H1 (cell line): ENCODE measurements at regions not wholly inside any gene's neighbourhood (a gene's known extent, or its start where the extent isn't known, plus 50 kb on each side); places are given as distances from the start of the nearest gene placed in this dataset.

ENCODE experiments used
- CTCF ChIA-PET: fragments of 300-600 bp; sonication (Branson Sonifier 250); formaldehyde crosslinking; loops from one replicate; lab custom pipeline; 2021; ENCODE audit not compliant: partially characterized antibody; lab: Charles Lee
- POLR2A ChIA-PET: fragments of 300-600 bp; sonication (Branson Sonifier 250); formaldehyde crosslinking; loops from one replicate; lab custom pipeline; 2021; ENCODE audit warnings: inconsistent platforms; ENCODE audit not compliant: partially characterized antibody; lab: Charles Lee
- DNase-seq, 2 experiments: peaks; one replicate each; pipeline versions ENCODE4 v3.0.0 to v3.0.0-alpha.2; 2010 to 2022; ENCODE audit warnings: low spot score in 2 of 2, low read depth in 1 of 2, mixed read lengths in 1 of 2
- FAIRE-seq: peaks from 2 replicates; lab custom pipeline; 2011; peaks lifted over from hg19 to GRCh38; lab: Jason Lieb, UNC
- H2AFZ ChIP-seq: 2 replicates; pipeline ENCODE4 v1.8.1; 2012; ENCODE audit warnings: low read length, inconsistent platforms
- H2AK5ac ChIP-seq: 2 replicates; pipeline ENCODE4 v1.6.1; 2013; ENCODE audit warnings: low read depth, low read length
- H2BK120ac ChIP-seq: replicated peaks from 2 replicates; pipeline ENCODE3; 2013; ENCODE audit warnings: low read depth, low read length, inconsistent platforms
- H2BK12ac ChIP-seq: 2 replicates; pipeline ENCODE4 v1.6.1; 2013; ENCODE audit warnings: low read depth, low read length
- H2BK15ac ChIP-seq: 2 replicates; pipeline ENCODE4 v1.6.1; 2013; ENCODE audit warnings: low read length
- H2BK20ac ChIP-seq: 2 replicates; pipeline ENCODE4 v1.6.1; 2013; ENCODE audit warnings: low read length
- H2BK5ac ChIP-seq: 2 replicates; pipeline ENCODE4 v1.6.1; 2013; ENCODE audit warnings: low read depth, low read length
- H3K14ac ChIP-seq: 2 replicates; pipeline ENCODE4 v1.6.1; 2013; ENCODE audit warnings: inconsistent platforms; ENCODE audit not compliant: insufficient read length
- H3K18ac ChIP-seq: 2 replicates; pipeline ENCODE4 v1.6.1; 2013; ENCODE audit warnings: low read length; ENCODE audit errors: extremely low read depth
- H3K23ac ChIP-seq: 2 replicates; pipeline ENCODE4 v1.6.1; 2013; ENCODE audit warnings: inconsistent platforms; ENCODE audit not compliant: insufficient read length
- H3K23me2 ChIP-seq: 2 replicates; pipeline ENCODE4 v1.6.1; 2013; ENCODE audit warnings: low read depth, low read length
- H3K27ac ChIP-seq: 2 replicates; pipeline ENCODE4 v1.6.1; 2011; ENCODE audit warnings: low read depth, low read length, inconsistent platforms
- H3K27me3 ChIP-seq, 4 experiments: replicated peaks in 1 of 4; 1 replicate in 1 of 4; 2 replicates in 3 of 4; pipeline versions ENCODE4 v1.6.1 to v1.8.1; 2011 to 2013; ENCODE audit warnings: low read length in 3 of 4, mild to moderate bottlenecking in 3 of 4, inconsistent platforms in 2 of 4, mixed read lengths in 2 of 4, moderate library complexity in 1 of 4; ENCODE audit not compliant: control insufficient read depth in 3 of 4, insufficient read depth in 3 of 4; ENCODE audit errors: extremely low read depth in 1 of 4
- H3K36me3 ChIP-seq, 4 experiments: 2 replicates each; pipeline versions ENCODE4 v1.6.1 to v1.8.1; 2011 to 2013; ENCODE audit warnings: mild to moderate bottlenecking in 4 of 4, low read length in 3 of 4, moderate library complexity in 2 of 4, control low read depth in 1 of 4, inconsistent platforms in 1 of 4; ENCODE audit not compliant: insufficient read depth in 4 of 4, control insufficient read depth in 2 of 4
- H3K4ac ChIP-seq: replicated peaks from 2 replicates; pipeline ENCODE3; 2013; ENCODE audit warnings: low read length, low read depth, mixed read lengths, inconsistent platforms; ENCODE audit not compliant: insufficient read length
- H3K4me1 ChIP-seq, 4 experiments: replicated peaks in 1 of 4; 1 replicate in 1 of 4; 2 replicates in 3 of 4; pipeline versions ENCODE4 v1.6.1 to v1.8.1; 2011 to 2013; ENCODE audit warnings: low read length in 3 of 4, inconsistent platforms in 2 of 4, mixed read lengths in 1 of 4; ENCODE audit not compliant: insufficient read depth in 4 of 4, control insufficient read depth in 3 of 4
- H3K4me2 ChIP-seq, 2 experiments: 2 replicates each; pipeline versions ENCODE4 v1.6.1 to v1.8.1; 2011 to 2013; ENCODE audit warnings: low read depth in 2 of 2, low read length in 2 of 2, control low read depth in 1 of 2, inconsistent platforms in 1 of 2, mild to moderate bottlenecking in 1 of 2; ENCODE audit not compliant: insufficient read depth in 1 of 2
- H3K4me3 ChIP-seq, 4 experiments: fragments of 200-600, 300-600 bp in 1 of 4; sonication (generic), shearing (Covaris generic), sonication (Bioruptor Twin) in 1 of 4; 2 replicates each; pipeline versions ENCODE4 v1.5.1 to v1.8.1; 2011 to 2016; ENCODE audit warnings: low read length in 4 of 4, low read depth in 3 of 4, control low read depth in 2 of 4, inconsistent platforms in 2 of 4, mild to moderate bottlenecking in 2 of 4, mixed read lengths in 1 of 4, moderate library complexity in 1 of 4; ENCODE audit not compliant: insufficient read depth in 2 of 4; ENCODE audit errors: extremely low read depth in 1 of 4
- H3K56ac ChIP-seq: replicated peaks from 2 replicates; pipeline ENCODE3; 2013; ENCODE audit warnings: low read depth, mild to moderate bottlenecking, mixed read lengths, low read length, inconsistent platforms; ENCODE audit not compliant: insufficient read length
- H3K79me1 ChIP-seq: 2 replicates; pipeline ENCODE4 v1.6.1; 2013; ENCODE audit warnings: low read depth, low read length, control low read depth
- H3K79me2 ChIP-seq, 2 experiments: 2 replicates each; pipeline versions ENCODE4 v1.6.1 to v1.8.1; 2012 to 2013; ENCODE audit warnings: low read length in 2 of 2, mild to moderate bottlenecking in 2 of 2, inconsistent platforms in 1 of 2; ENCODE audit not compliant: insufficient read depth in 2 of 2, control insufficient read depth in 1 of 2
- H3K9ac ChIP-seq, 4 experiments: replicated peaks in 1 of 4; 1 replicate in 1 of 4; 2 replicates in 3 of 4; pipeline versions ENCODE4 v1.6.1 to v1.8.1; 2011 to 2013; ENCODE audit warnings: low read depth in 3 of 4, low read length in 3 of 4, control low read depth in 2 of 4, mild to moderate bottlenecking in 2 of 4, moderate library complexity in 2 of 4, inconsistent platforms in 1 of 4; ENCODE audit errors: extremely low read depth in 1 of 4
- H3K9me3 ChIP-seq, 2 experiments: 2 replicates each; pipeline versions ENCODE4 v1.6.1 to v1.8.1; 2012 to 2013; ENCODE audit warnings: mild to moderate bottlenecking in 2 of 2, moderate library complexity in 2 of 2, control low read depth in 1 of 2, inconsistent platforms in 1 of 2, low read depth in 1 of 2, low read length in 1 of 2, mixed read lengths in 1 of 2; ENCODE audit not compliant: insufficient read depth in 2 of 2
- H4K20me1 ChIP-seq, 2 experiments: replicated peaks in 1 of 2; 2 replicates each; pipeline versions ENCODE3 to v1.8.1; 2011 to 2013; ENCODE audit warnings: inconsistent platforms in 2 of 2, low read length in 2 of 2, mild to moderate bottlenecking in 1 of 2; ENCODE audit not compliant: insufficient read depth in 2 of 2, control insufficient read depth in 1 of 2
- H4K5ac ChIP-seq: 2 replicates; pipeline ENCODE4 v1.6.1; 2013; ENCODE audit warnings: low read length, low read depth, mixed read lengths, inconsistent platforms; ENCODE audit not compliant: insufficient read length
- H4K8ac ChIP-seq: 2 replicates; pipeline ENCODE4 v1.8.0; 2013; ENCODE audit warnings: mild to moderate bottlenecking, moderate library complexity, low read length, inconsistent platforms; ENCODE audit not compliant: insufficient read depth; ENCODE audit errors: extremely low read depth
- H4K91ac ChIP-seq: replicated peaks from 2 replicates; pipeline ENCODE3; 2013; ENCODE audit warnings: low read length, mixed read lengths, inconsistent platforms; ENCODE audit not compliant: insufficient read length
- ATF2 ChIP-seq: IDR thresholded peaks from 2 replicates; pipeline ENCODE4 v1.6.1; 2012; ENCODE audit warnings: low read length, inconsistent platforms
- BCL11A ChIP-seq, 2 experiments: IDR thresholded peaks; one replicate each; pipeline ENCODE4 v1.6.1; 2011; ENCODE audit warnings: low read depth in 2 of 2, low read length in 2 of 2, mild to moderate bottlenecking in 2 of 2
- CBX8 ChIP-seq: fragments of 300-800, 300-1000 bp; sonication (generic); IDR thresholded peaks from 2 replicates; pipeline ENCODE4 v1.7.1; 2016; ENCODE audit warnings: low read depth, low read length, borderline replicate concordance
- HDAC2 ChIP-seq, 2 experiments: fragments of 300-600 bp in 1 of 2; sonication (generic) in 1 of 2; IDR thresholded peaks; 2 replicates each; pipeline ENCODE4 v1.6.1; 2011 to 2012; ENCODE audit warnings: low read depth in 2 of 2, low read length in 2 of 2, mild to moderate bottlenecking in 2 of 2, moderate library complexity in 2 of 2, borderline replicate concordance in 1 of 2, inconsistent platforms in 1 of 2
- HDAC6 ChIP-seq: IDR thresholded peaks from one replicate; pipeline ENCODE4 v1.7.1; 2012; ENCODE audit warnings: low read depth, mild to moderate bottlenecking, inconsistent platforms, low read length, moderate library complexity
- JUN ChIP-seq: IDR thresholded peaks from 2 replicates; pipeline ENCODE4 v1.6.1; 2011; ENCODE audit warnings: low read depth, mild to moderate bottlenecking, improper control_type of control experiment, low read length
- NRF1 ChIP-seq: IDR thresholded peaks from 2 replicates; pipeline ENCODE4 v1.6.1; 2011; ENCODE audit warnings: mild to moderate bottlenecking, low read depth, low read length, improper control_type of control experiment
- POLR2A ChIP-seq, 2 experiments: IDR thresholded peaks; 1 replicate in 1 of 2; 2 replicates in 1 of 2; pipeline ENCODE4 v1.6.1; 2011; ENCODE audit warnings: low read depth in 2 of 2, low read length in 2 of 2, mild to moderate bottlenecking in 2 of 2; ENCODE audit errors: control extremely low read depth in 1 of 2
- SAP30 ChIP-seq: fragments of 300-600 bp; sonication (generic); IDR thresholded peaks from 2 replicates; pipeline ENCODE4 v1.7.1; 2012; ENCODE audit warnings: low read length, moderate library complexity, mild to moderate bottlenecking, inconsistent platforms; ENCODE audit not compliant: insufficient read depth, insufficient replicate concordance
- SP4 ChIP-seq: IDR thresholded peaks from 2 replicates; pipeline ENCODE4 v1.6.1; 2012; ENCODE audit warnings: low read length, inconsistent platforms
- TCF12 ChIP-seq: IDR thresholded peaks from 2 replicates; pipeline ENCODE4 v1.6.1; 2011; ENCODE audit warnings: low read depth, mild to moderate bottlenecking, low read length
- TEAD4 ChIP-seq: IDR thresholded peaks from 2 replicates; pipeline ENCODE4 v1.6.1; 2012; ENCODE audit warnings: low read depth, low read length, inconsistent platforms, mixed read lengths
- WGBS, 2 experiments: shearing (Covaris generic) in 1 of 2; methylation state at CpG; one replicate each; pipeline versions ENCODE4 v1.1.6 to v1.1.7; 2013 to 2015; ENCODE audit warnings: low lambda C conversion rate in 2 of 2, mixed read lengths in 2 of 2, inconsistent platforms in 1 of 2, low coverage in 1 of 2, missing lambda C conversion rate in 1 of 2; ENCODE audit not compliant: insufficient replicate concordance in 2 of 2, insufficient coverage in 1 of 2, insufficient read length in 1 of 2; ENCODE audit errors: extremely low coverage in 1 of 2, missing lambda C conversion rate in 1 of 2; 5-methylcytosine and 5-hydroxymethylcytosine counted together
- TF ChIP-seq, protein P1 (sequence below): IDR thresholded peaks from 2 replicates; pipeline ENCODE4 v1.6.1; 2012; ENCODE audit warnings: inconsistent platforms

- Histone ChIP-seq H4K91ac (no peak overlapping the region), H3K9ac (no peak overlapping the region), H3K4ac (no peak overlapping the region), H3K4me2 (no peak overlapping the region), H4K20me1 (no peaks in the 10 kb centered on the region), H3K4me1 (no peaks in the 10 kb centered on the region), H3K27me3 (no peaks in the 10 kb centered on the region), H3K79me2 (no peaks in the 10 kb centered on the region), H3K79me1 (no peaks in the 10 kb centered on the region), H2BK20ac (no peak overlapping the region), H3K4me3 (no peak overlapping the region), H2AK5ac (no peak overlapping the region), H2BK120ac (no peak overlapping the region), H4K8ac (no peak overlapping the region), H3K23ac (no peak overlapping the region), H3K56ac (no peak overlapping the region), H3K18ac (no peak overlapping the region), H3K9me3 (peaks cover 10 to 16% of the 10 kb centered on the region in 2 experiments), H2BK12ac (no peak overlapping the region), H3K27ac (no peak overlapping the region), H2AFZ (no peak overlapping the region), H4K5ac (no peak overlapping the region), H3K36me3 (no peaks in the 10 kb centered on the region), H2BK15ac (no peak overlapping the region), H2BK5ac (no peak overlapping the region), H3K14ac (no peak overlapping the region), H3K23me2 (no peaks in the 10 kb centered on the region)
- ChIA-PET CTCF (no interaction called here), POLR2A (no interaction called here)
- FAIRE-seq: no peak
- no peak for DNase-seq
- WGBS, 2 experiments: 74% methylated on average over 1 of the region's 1 CpG; no CpG with 5 or more reads in 1 of the 2 experiments
- TF ChIP-seq HDAC2 (IDR thresholded peaks at IDR 0.05; ENCODE audit: borderline replicate concordance in 1 of 2, low read depth in 2 of 2, low read length in 2 of 2) (no peak), SAP30 (no peak), ATF2 (no peak), TEAD4 (no peak), NRF1 (no peak), CBX8 (no peak), HDAC6 (no peak), JUN (no peak), BCL11A (IDR thresholded peaks at IDR 0.05; ENCODE audit: low read depth in 2 of 2, low read length in 2 of 2) (no peak), TCF12 (no peak), POLR2A (IDR thresholded peaks at IDR 0.05; ENCODE audit: control extremely low read depth in 1 of 2, low read depth in 2 of 2, low read length in 2 of 2) (no peak), SP4 (no peak)
- TF ChIP-seq, protein P1, sequence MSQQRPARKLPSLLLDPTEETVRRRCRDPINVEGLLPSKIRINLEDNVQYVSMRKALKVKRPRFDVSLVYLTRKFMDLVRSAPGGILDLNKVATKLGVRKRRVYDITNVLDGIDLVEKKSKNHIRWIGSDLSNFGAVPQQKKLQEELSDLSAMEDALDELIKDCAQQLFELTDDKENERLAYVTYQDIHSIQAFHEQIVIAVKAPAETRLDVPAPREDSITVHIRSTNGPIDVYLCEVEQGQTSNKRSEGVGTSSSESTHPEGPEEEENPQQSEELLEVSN: no peak
Measured at GRCh38 chr13:50760751-50761150, 82.7 kb downstream of the DLEU7 start.
